ENCODE measurements at regions not wholly inside any gene's neighbourhood (a gene's known extent, or its start where the extent isn't known, plus 50 kb on each side); places are given as distances from the start of the nearest gene placed in this dataset.
"Not testable (repeated sequence)": the region's sequence is repeated elsewhere in the genome, so short reads cannot be mapped to it uniquely, and the experiment has no call there.

DNA sequence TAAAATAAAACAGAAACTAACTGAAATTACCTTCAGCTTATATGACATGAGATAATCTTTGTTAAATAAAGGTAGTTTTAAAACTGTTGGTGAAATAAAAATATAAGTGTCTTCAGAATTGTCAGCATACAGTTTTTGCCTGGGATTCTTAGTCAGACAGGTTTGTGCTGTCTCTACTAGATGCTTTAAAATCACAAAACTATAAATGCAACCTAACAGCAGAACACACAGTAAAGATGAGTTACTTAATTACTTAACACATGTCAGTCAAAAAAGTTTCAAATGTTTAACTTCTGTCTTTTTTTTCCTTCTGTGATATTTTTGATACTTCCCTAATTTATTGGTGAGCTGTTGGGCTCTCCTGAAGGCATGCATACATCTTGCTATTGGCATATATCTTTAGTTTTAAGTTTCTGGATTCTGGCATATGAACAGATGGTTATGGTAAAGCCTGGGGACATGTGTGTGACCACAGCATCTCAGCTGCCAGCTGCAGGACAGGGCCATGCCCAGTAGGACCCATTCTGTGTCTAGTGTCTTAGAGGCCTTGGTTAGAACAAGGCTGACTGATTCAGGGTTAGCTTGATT lies 231.1 kb upstream of the NUDT12 start:
- Mint-ChIP-seq H3K36me3 (ENCODE audit: low read depth) (no peaks in the 10 kb centered on the region), H3K27ac (no peak overlapping the region), H3K4me1 (no peaks in the 10 kb centered on the region), H3K27me3 (no peaks in the 10 kb centered on the region), H3K4me3 (no peak overlapping the region)
- no peak for ATAC-seq
- no peak for DNase-seq
- H3K9me3 ChIP-seq (ENCODE audit: control insufficient read depth, low read length, poor library complexity, severe bottlenecking): no peaks in the 10 kb centered on the region

DNA sequence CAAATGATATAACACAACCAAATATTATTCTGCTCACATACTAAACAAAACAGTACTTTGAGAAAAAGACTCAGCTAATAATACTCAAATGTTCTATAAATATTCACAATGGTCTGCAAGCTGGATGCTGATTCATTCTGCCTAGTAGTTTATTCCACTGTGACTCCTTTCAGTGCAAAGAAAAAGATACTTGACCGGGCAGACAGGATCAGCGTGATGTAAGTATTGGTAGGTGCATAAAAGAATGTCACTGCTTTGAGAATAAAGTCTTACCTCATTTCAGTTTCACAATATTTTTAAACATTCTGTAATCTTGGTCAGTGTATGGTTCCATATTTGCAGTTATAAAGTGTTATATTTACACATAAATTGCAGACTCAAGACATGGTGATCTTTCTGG lies 223.0 kb upstream of the NUDT12 start:
- H3K27ac Mint-ChIP-seq: no peak overlapping the region
- DNase-seq (no peak), ATAC-seq (no peak)
- H3K4me3 Mint-ChIP-seq: no peak overlapping the region
- no peaks in the 10 kb centered on the region for H3K9me3 ChIP-seq (ENCODE audit: control insufficient read depth, low read length, poor library complexity, severe bottlenecking)
- H3K27me3 Mint-ChIP-seq: no peaks in the 10 kb centered on the region
- no peaks in the 10 kb centered on the region for H3K36me3 Mint-ChIP-seq (ENCODE audit: low read depth)
- no peaks in the 10 kb centered on the region for H3K4me1 Mint-ChIP-seq

DNA sequence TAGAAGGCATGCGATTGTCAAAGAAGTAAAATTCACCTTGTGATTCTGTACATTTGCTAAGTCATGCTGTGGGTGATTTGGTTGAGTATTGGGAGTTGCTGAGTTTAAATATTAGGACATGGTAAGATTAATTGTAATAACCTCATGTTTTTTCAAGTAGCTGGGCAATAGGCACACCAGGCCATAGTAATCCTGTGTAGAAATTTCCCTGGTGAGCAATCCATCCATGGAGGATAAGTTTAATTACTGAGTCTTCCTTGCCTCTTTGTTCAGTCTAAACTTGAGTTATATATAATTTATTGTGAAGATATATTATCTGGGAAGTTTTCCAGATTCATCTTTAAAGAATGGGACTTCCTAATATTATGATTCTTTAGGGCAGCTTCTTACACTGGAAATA lies 221.1 kb upstream of the NUDT12 start:
- H3K27ac Mint-ChIP-seq: no peak overlapping the region
- ATAC-seq (no peak), DNase-seq (no peak)
- no peak overlapping the region for H3K4me3 Mint-ChIP-seq
- no peaks in the 10 kb centered on the region for H3K9me3 ChIP-seq (ENCODE audit: control insufficient read depth, low read length, poor library complexity, severe bottlenecking)
- no peaks in the 10 kb centered on the region for H3K27me3 Mint-ChIP-seq
- no peaks in the 10 kb centered on the region for H3K36me3 Mint-ChIP-seq (ENCODE audit: low read depth)
- no peaks in the 10 kb centered on the region for H3K4me1 Mint-ChIP-seq

DNA sequence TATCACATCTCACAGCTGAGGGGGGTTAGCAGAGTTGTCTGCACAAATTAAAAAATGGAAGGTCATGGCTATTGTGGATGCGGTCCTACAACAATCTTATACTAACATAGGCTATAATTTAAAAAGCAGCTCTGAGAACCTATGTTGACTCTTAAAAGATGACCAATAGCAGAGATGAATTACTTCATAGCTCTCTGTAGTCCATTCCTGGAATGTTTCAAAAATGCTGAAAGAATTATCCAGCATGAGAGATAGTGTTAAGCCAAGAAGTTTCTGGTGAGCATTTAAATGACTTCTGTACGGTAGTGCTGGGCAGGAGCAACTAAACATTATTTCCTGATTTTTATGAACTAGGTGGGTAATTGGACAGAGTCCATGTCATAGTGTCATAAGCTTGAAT lies 218.2 kb upstream of the NUDT12 start:
- Mint-ChIP-seq H3K36me3 (ENCODE audit: low read depth) (no peaks in the 10 kb centered on the region), H3K4me1 (no peaks in the 10 kb centered on the region), H3K27ac (no peak overlapping the region), H3K4me3 (no peak overlapping the region), H3K27me3 (no peaks in the 10 kb centered on the region)
- ATAC-seq (no peak), DNase-seq (no peak)
- no peaks in the 10 kb centered on the region for H3K9me3 ChIP-seq (ENCODE audit: control insufficient read depth, low read length, poor library complexity, severe bottlenecking)

DNA sequence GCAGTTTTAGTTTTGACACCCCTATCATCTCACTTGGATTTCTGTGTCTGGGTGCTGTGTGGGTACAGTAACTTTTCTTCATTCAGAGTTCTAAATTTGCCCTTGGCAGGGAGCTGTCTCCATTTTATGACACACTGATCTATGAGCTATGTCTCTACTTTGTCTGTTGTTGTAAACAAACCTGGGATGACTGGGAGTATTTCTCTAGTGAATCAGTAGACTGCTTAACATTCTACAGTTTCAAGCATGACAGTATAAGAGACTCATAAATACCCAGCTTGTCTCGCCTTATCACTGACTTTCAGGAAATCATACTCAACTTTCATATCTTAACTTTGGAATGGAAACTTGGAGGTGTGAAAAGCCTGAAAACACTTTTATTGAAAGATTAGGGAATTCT lies 212.1 kb upstream of the NUDT12 start:
- ATAC-seq (no peak), DNase-seq (no peak)
- no peaks in the 10 kb centered on the region for H3K36me3 Mint-ChIP-seq (ENCODE audit: low read depth)
- no peak overlapping the region for H3K27ac Mint-ChIP-seq
- no peaks in the 10 kb centered on the region for H3K4me1 Mint-ChIP-seq
- H3K4me3 Mint-ChIP-seq: no peak overlapping the region
- H3K27me3 Mint-ChIP-seq: no peaks in the 10 kb centered on the region
- H3K9me3 ChIP-seq (ENCODE audit: control insufficient read depth, low read length, poor library complexity, severe bottlenecking): no peaks in the 10 kb centered on the region

DNA sequence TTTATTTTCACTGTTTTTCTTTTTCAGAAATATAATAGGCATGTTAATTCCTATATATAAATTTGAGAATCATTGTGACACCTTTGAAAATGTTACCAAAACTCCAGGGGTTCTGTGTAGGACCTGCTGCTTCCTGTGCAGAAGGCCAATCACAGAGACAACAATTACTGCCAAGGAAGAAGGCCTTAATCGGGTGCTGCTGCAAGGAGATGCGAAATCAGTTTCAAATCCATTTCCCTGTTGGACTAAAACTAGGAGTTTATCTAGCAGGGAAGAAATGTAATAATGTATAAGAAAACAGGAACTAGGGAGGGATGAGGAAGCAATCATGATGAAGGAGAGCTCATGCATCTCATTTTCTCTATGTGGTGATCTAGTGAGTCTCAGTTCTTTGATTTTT lies 209.7 kb upstream of the NUDT12 start:
- ATAC-seq: no peak
- no peak for DNase-seq
- Mint-ChIP-seq H3K4me3 (no peak overlapping the region), H3K36me3 (ENCODE audit: low read depth) (no peaks in the 10 kb centered on the region), H3K4me1 (no peaks in the 10 kb centered on the region), H3K27me3 (no peaks in the 10 kb centered on the region), H3K27ac (no peak overlapping the region)
- H3K9me3 ChIP-seq (ENCODE audit: control insufficient read depth, low read length, poor library complexity, severe bottlenecking): no peaks in the 10 kb centered on the region

DNA sequence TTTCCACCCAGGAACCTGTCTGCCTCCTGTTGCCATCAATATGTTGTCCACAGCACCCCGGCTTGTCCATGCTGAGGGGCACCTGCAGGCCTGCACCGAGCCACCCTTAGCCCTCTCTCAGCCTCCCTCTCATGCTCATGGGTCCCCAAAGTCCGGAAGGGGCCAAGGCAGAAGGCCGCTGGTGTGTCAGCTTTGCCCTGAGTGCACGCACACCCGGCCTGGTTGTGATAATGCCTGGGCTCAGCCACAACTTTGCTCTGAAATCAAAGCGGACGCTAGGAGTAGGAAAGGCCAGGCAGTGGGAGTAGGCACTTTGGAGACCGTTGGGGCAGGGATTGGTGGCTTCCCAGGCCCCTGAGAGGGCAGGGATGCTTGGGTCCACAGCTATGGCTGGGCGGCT lies 201.8 kb upstream of the NUDT12 start:
- ATAC-seq: no peak

DNA sequence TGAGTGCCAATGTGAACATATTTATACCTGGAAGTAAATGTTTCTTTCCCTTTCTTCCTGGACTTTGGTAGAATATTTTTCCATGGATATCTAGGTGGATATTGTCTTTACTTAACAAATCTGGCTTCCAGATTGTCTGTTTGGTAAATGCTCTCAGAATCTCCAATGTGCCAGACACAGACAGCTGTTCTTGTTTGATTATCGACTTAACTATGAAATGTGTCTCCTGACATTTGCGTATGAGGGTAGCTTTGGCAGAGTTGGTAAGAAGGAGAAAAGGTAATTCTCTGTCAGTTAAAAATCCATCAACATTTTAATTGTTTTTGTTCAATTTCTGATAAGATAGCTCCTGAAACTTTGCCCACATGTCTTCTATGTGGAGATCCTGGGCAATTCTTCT lies 196.4 kb upstream of the NUDT12 start:
- no peak overlapping the region for H3K4me3 Mint-ChIP-seq

More for the DNA sequence above, 201.8 kb upstream of the NUDT12 start:
- Mint-ChIP-seq H3K4me1 (no peaks in the 10 kb centered on the region), H3K27me3 (no peaks in the 10 kb centered on the region), H3K27ac (no peak overlapping the region), H3K4me3 (no peak overlapping the region), H3K36me3 (ENCODE audit: low read depth) (no peaks in the 10 kb centered on the region)
- no peak for DNase-seq
- H3K9me3 ChIP-seq (ENCODE audit: control insufficient read depth, low read length, poor library complexity, severe bottlenecking): no peaks in the 10 kb centered on the region

DNA sequence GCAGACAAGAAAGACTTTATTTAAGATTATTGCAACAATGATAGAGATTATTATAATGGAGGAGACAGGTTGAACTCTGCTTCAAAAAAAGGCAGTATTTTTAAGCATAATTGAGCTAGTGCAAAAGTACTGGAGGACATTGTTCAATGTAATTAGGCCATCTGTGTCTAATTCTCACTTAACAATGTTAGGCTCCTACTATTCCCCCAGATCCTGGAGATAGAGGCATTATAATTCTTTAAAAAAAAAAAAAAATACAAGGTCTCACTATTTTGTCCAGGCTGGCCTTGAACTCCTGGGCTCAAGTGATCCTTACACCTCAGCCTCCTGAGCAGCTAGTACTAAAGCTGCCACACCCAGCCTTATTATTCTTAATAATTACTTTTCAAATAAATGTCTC lies 193.4 kb upstream of the NUDT12 start:
- Mint-ChIP-seq H3K27ac (no peak overlapping the region), H3K27me3 (no peaks in the 10 kb centered on the region), H3K4me3 (no peak overlapping the region), H3K4me1 (no peaks in the 10 kb centered on the region), H3K36me3 (ENCODE audit: low read depth) (peaks cover 3% of the 10 kb centered on the region)
- no peak for DNase-seq
- no peak for ATAC-seq
- peaks cover 2% of the 10 kb centered on the region for H3K9me3 ChIP-seq (ENCODE audit: control insufficient read depth, low read length, poor library complexity, severe bottlenecking)

More for the DNA sequence above, 196.4 kb upstream of the NUDT12 start:
- ATAC-seq (no peak), DNase-seq (no peak)
- Mint-ChIP-seq H3K4me1 (no peaks in the 10 kb centered on the region), H3K27me3 (no peaks in the 10 kb centered on the region), H3K27ac (no peak overlapping the region), H3K36me3 (ENCODE audit: low read depth) (no peaks in the 10 kb centered on the region)
- H3K9me3 ChIP-seq (ENCODE audit: control insufficient read depth, low read length, poor library complexity, severe bottlenecking): peaks cover 2% of the 10 kb centered on the region

DNA sequence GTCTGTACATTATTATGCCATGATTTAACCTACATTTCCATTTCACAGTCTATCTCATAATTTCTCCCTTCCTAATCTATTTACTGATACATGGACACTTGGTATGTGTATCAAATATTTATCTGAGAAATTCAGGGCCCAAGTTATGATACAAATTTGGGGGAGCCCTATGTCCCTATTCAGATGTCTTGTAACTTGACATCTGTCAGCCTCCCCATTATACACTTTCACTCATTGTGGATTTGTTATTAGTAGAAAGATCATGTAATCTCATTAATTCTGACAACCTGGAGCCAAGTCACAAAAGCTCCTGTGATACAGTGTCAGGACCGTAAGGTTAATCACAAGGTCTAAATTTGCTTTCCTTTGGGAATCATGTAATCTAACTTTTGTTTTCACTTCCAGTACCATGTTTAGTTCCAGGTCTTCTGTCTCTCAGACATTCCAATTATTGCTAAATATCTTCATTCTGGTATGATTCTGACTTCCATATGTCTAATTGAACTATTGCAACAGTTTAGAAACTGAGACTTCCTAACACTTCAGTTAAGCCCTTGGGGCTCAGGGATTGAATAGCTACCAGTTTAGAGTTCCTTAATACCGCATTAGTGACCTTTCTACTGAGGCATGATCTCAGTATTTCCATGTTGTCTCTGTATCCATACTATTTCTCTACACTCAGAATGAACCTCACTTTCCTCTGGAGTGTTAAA lies 182.9 kb upstream of the NUDT12 start:
- no peaks in the 10 kb centered on the region for H3K4me1 Mint-ChIP-seq

DNA sequence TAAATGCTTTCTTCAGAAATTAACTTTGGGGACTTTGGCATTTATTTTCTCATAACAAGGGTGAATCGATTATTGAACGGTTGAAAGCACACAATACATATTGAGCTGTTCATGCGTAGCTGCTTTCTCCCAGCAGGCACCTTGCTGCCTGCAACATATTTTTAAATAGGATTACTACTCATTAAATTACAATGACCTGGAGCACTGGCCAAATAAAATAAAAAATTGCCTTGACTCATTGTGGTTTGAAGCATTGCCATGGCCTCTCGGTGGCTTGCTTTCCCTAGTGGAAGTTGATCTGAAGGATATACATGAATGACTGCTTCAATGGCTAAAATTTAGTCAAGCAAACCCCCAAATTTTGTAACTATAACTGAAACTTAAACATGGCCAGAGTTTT lies 181.6 kb upstream of the NUDT12 start:
- no peak overlapping the region for H3K4me3 Mint-ChIP-seq
- no peaks in the 10 kb centered on the region for H3K9me3 ChIP-seq (ENCODE audit: control insufficient read depth, low read length, poor library complexity, severe bottlenecking)
- H3K4me1 Mint-ChIP-seq: no peaks in the 10 kb centered on the region
- no peak for ATAC-seq
- DNase-seq: no peak
- H3K27me3 Mint-ChIP-seq: no peaks in the 10 kb centered on the region
- H3K27ac Mint-ChIP-seq: no peak overlapping the region
- H3K36me3 Mint-ChIP-seq (ENCODE audit: low read depth): no peaks in the 10 kb centered on the region

More for the DNA sequence above, 182.9 kb upstream of the NUDT12 start:
- DNase-seq (no peak), ATAC-seq (no peak)
- Mint-ChIP-seq H3K27ac (no peak overlapping the region), H3K36me3 (ENCODE audit: low read depth) (no peaks in the 10 kb centered on the region), H3K27me3 (no peaks in the 10 kb centered on the region), H3K4me3 (no peak overlapping the region)
- H3K9me3 ChIP-seq (ENCODE audit: control insufficient read depth, low read length, poor library complexity, severe bottlenecking): no peaks in the 10 kb centered on the region

DNA sequence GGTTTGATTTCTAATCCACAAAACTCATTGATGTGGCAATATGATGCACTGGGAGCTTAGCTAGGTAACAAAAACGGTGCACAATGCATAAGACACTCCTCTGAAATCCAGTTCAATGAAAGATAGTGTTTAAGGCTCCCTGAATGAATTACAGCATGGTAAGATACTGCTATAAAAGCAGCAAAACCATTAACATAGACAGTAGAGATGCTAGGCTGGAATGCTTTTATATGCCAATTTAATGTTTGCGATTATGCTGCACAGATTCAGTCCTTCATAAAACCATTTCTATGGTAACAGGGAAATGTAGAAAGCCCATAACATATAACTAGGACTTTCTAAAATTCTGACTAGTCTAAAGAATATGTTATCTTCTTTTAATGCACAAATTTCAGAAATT lies 180.8 kb upstream of the NUDT12 start:
- DNase-seq (no peak), ATAC-seq (no peak)
- H3K27ac Mint-ChIP-seq: no peak overlapping the region
- H3K27me3 Mint-ChIP-seq: no peaks in the 10 kb centered on the region
- no peaks in the 10 kb centered on the region for H3K9me3 ChIP-seq (ENCODE audit: control insufficient read depth, low read length, poor library complexity, severe bottlenecking)
- H3K4me1 Mint-ChIP-seq: no peaks in the 10 kb centered on the region
- H3K4me3 Mint-ChIP-seq: no peak overlapping the region
- no peaks in the 10 kb centered on the region for H3K36me3 Mint-ChIP-seq (ENCODE audit: low read depth)

DNA sequence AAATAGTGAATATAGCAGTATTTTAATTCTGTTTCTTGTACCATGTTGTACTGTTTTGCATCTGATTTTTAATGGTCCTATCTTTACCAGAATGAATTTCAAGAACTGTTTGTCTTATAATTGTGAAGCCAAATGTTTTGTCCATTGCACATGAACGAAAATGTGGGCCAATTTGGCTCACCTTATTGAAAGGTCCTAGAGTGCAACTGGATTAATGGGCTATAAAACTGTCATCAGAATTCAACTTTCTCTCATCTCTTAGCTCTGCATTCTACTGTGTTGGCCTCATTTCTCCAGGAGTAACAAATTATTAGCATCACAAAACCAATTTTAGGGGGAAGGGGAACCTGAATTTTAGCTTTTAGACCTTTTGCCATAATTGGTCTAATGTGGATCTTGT lies 179.4 kb upstream of the NUDT12 start:
- no peak overlapping the region for H3K27ac Mint-ChIP-seq
- no peak for DNase-seq
- H3K9me3 ChIP-seq (ENCODE audit: control insufficient read depth, low read length, poor library complexity, severe bottlenecking): no peaks in the 10 kb centered on the region
- H3K4me3 Mint-ChIP-seq: no peak overlapping the region
- no peaks in the 10 kb centered on the region for H3K36me3 Mint-ChIP-seq (ENCODE audit: low read depth)
- no peaks in the 10 kb centered on the region for H3K4me1 Mint-ChIP-seq
- H3K27me3 Mint-ChIP-seq: no peaks in the 10 kb centered on the region
- no peak for ATAC-seq

DNA sequence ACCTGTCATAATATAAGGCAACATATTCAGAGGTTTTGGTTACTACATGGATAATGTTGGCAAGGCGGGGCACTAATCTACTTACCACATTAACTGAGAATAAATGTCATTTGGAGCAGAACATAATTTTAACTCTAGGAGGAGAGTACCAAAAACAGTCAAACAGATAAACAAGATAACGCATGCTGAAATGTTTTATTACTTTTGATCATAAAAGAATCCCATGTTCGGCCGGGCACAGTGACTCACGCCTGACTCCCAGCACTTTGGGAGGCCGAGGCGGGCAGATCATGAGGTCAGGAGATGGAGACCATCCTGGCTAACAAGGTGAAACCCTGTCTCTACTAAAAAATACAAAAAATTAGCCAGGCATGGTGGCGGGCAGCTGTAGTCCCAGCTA lies 173.8 kb upstream of the NUDT12 start:
- H3K27me3 Mint-ChIP-seq; H3K36me3 Mint-ChIP-seq (ENCODE audit: low read depth); H3K4me3 Mint-ChIP-seq; ATAC-seq; H3K4me1 Mint-ChIP-seq; H3K9me3 ChIP-seq (ENCODE audit: control insufficient read depth, low read length, poor library complexity, severe bottlenecking); DNase-seq; H3K27ac Mint-ChIP-seq: not testable (repeated sequence)
